ENCODE measurements at regions not wholly inside any gene's neighbourhood (a gene's known extent, or its start where the extent isn't known, plus 50 kb on each side); places are given as distances from the start of the nearest gene placed in this dataset.

- Histone ChIP-seq H4K20me1 (ENCODE audit: insufficient read depth) (no peaks in the 10 kb centered on the region), H3K9me3 (ENCODE audit: control insufficient read depth in 1 of 2, insufficient read depth in 1 of 2, low read depth in 1 of 2, low read length in 2 of 2) (peaks cover 5 to 25% of the 10 kb centered on the region in 2 experiments; a peak in 3 of 4 replicates), H3K4me1 (ENCODE audit: control insufficient read depth in 1 of 2, insufficient read depth in 2 of 2, low read length in 2 of 2) (no peaks in the 10 kb centered on the region), H3K36me3 (ENCODE audit: control insufficient read depth in 1 of 2, insufficient read depth in 2 of 2, low read length in 2 of 2) (no peaks in the 10 kb centered on the region), H3K27ac (ENCODE audit: low read depth, low read length) (no peak overlapping the region), H3K9me2 (ENCODE audit: insufficient read depth) (no peaks in the 10 kb centered on the region), H3K27me3 (ENCODE audit: insufficient read depth, low read length) (no peaks in the 10 kb centered on the region), H3K4me3 (replicated peaks in 1 of 2; ENCODE audit: low read depth in 1 of 2, low read length in 2 of 2) (no peak overlapping the region), H3K9ac (ENCODE audit: low read length) (no peak overlapping the region), H3K79me2 (ENCODE audit: insufficient read depth, low read length) (no peaks in the 10 kb centered on the region), H2AFZ (ENCODE audit: low read depth, low read length, poor library complexity, severe bottlenecking) (no peak overlapping the region), H3K4me2 (ENCODE audit: low read length) (no peak overlapping the region)
- DNase-seq (ENCODE audit: low read depth, low spot score) = no peak
- TF ChIP-seq ZFX (IDR thresholded peaks at IDR 0.05) (no peak), ZNF274 (IDR thresholded peaks at IDR 0.05; ENCODE audit: low read depth, low read length) (no peak), CEBPB (IDR thresholded peaks at IDR 0.05; ENCODE audit: low read depth) (no peak), YY1 (IDR thresholded peaks at IDR 0.05; ENCODE audit: extremely low read depth, insufficient replicate concordance, low read depth, low read length) (no peak), RAD21 (IDR thresholded peaks at IDR 0.05; ENCODE audit: low read depth) (no peak), SP1 (IDR thresholded peaks at IDR 0.05; ENCODE audit: low read depth) (no peak), EGR1 (IDR thresholded peaks at IDR 0.05; ENCODE audit: low read depth) (no peak), ELF1 (IDR thresholded peaks at IDR 0.05; ENCODE audit: borderline replicate concordance, low read depth) (no peak), TCF7L2 (IDR thresholded peaks at IDR 0.05; ENCODE audit: borderline replicate concordance, extremely low read depth, insufficient read depth, insufficient read length) (no peak)
- TF ChIP-seq, protein P1, sequence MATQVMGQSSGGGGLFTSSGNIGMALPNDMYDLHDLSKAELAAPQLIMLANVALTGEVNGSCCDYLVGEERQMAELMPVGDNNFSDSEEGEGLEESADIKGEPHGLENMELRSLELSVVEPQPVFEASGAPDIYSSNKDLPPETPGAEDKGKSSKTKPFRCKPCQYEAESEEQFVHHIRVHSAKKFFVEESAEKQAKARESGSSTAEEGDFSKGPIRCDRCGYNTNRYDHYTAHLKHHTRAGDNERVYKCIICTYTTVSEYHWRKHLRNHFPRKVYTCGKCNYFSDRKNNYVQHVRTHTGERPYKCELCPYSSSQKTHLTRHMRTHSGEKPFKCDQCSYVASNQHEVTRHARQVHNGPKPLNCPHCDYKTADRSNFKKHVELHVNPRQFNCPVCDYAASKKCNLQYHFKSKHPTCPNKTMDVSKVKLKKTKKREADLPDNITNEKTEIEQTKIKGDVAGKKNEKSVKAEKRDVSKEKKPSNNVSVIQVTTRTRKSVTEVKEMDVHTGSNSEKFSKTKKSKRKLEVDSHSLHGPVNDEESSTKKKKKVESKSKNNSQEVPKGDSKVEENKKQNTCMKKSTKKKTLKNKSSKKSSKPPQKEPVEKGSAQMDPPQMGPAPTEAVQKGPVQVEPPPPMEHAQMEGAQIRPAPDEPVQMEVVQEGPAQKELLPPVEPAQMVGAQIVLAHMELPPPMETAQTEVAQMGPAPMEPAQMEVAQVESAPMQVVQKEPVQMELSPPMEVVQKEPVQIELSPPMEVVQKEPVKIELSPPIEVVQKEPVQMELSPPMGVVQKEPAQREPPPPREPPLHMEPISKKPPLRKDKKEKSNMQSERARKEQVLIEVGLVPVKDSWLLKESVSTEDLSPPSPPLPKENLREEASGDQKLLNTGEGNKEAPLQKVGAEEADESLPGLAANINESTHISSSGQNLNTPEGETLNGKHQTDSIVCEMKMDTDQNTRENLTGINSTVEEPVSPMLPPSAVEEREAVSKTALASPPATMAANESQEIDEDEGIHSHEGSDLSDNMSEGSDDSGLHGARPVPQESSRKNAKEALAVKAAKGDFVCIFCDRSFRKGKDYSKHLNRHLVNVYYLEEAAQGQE (IDR thresholded peaks at IDR 0.05; ENCODE audit: low read depth) = no peak
- intact Hi-C loops (cut with micrococcal nuclease) = no loop called here
- POLR2A ChIA-PET = no interaction called here
- BruUV-seq (replicated peaks) = no TSS peak
- no peak for ATAC-seq
- RAD21 ChIA-PET (ENCODE audit: low non-redundant PET in 1 of 2, low total read pairs in 2 of 2, uncharacterized antibody in 2 of 2, unreplicated experiment in 2 of 2) = no interaction called here
- CTCF ChIA-PET = no interaction called here
These were observed 176.5 kb upstream of the LARGE1 start for GRCh38 chr22:34096770-34097169.
